ENCODE measurements at regions not wholly inside any gene's neighbourhood (a gene's known extent, or its start where the extent isn't known, plus 50 kb on each side); places are given as distances from the start of the nearest gene placed in this dataset.
A peak's percentile ranks its signal among the peaks of the same experiment; 100 is the strongest.

DNA sequence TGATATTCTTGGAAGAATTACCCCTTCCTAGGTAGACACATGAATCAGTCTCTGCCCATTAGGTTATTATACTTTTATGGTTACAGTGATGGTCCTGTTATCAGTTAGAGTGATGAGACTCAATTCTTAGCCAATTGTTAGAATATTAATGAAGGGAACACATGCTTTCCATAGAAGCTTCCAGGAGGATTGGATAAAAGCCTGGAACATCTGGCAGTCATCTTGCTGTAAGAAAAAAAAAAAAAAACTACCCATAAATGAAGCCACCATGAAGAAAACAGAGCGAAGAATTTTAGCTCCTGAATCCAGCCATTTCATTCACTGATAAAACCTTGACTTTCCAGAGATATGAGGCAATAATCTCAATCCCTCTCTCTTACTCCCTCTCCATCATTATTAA is 262.5 kb upstream of the GRIN3A start:
- no peaks in the 10 kb centered on the region for H3K4me1 Mint-ChIP-seq (ENCODE audit: unreplicated experiment)
- no peak for DNase-seq (ENCODE audit: extremely low spot score, unreplicated experiment)
- no peak for TF ChIP-seq CTCF (conservative IDR thresholded peaks at IDR 0.05)
- H3K4me3 Mint-ChIP-seq = no peak overlapping the region
- no peaks in the 10 kb centered on the region for H3K36me3 Mint-ChIP-seq
- H3K9me3 Mint-ChIP-seq = no peaks in the 10 kb centered on the region
- peaks cover 4% of the 10 kb centered on the region for H3K27me3 Mint-ChIP-seq
- no peak overlapping the region for H3K27ac Mint-ChIP-seq

DNA sequence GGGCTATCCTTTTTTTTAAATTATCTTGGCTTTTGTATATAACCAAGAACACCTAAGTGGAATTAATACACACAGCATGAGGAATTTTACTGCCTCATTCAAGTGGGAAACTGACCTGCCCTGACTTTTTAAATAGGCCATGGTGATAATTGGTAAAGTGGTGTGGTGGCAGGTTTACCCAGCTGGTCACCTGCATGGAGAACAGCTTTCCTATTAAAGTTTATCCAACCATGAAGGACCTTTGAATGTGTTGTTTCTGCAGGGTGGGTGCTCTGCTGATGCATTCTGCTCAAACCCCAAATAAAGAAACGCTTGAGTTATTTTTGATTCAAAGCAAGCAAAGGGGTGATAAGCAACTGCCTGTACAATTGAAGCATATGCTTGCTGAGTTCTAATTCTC is 261.0 kb upstream of the GRIN3A start:
- Mint-ChIP-seq H3K4me1 (ENCODE audit: unreplicated experiment) (no peaks in the 10 kb centered on the region), H3K9me3 (no peaks in the 10 kb centered on the region), H3K36me3 (no peaks in the 10 kb centered on the region), H3K4me3 (no peak overlapping the region), H3K27me3 (peaks cover 6% of the 10 kb centered on the region), H3K27ac (no peak overlapping the region)
- DNase-seq (ENCODE audit: extremely low spot score, unreplicated experiment) = no peak
- no peak for TF ChIP-seq CTCF (conservative IDR thresholded peaks at IDR 0.05)

GRCh38 chr9:101995231-101995630 is 256.8 kb upstream of the GRIN3A start:
- H3K27ac Mint-ChIP-seq = no peak overlapping the region
- H3K4me3 Mint-ChIP-seq = no peak overlapping the region
- peaks cover 3% of the 10 kb centered on the region for H3K27me3 Mint-ChIP-seq
- TF ChIP-seq CTCF (conservative IDR thresholded peaks at IDR 0.05) = no peak
- no peak for DNase-seq (ENCODE audit: extremely low spot score, unreplicated experiment)
- no peaks in the 10 kb centered on the region for H3K36me3 Mint-ChIP-seq
- no peaks in the 10 kb centered on the region for H3K9me3 Mint-ChIP-seq
- H3K4me1 Mint-ChIP-seq (ENCODE audit: unreplicated experiment) = no peaks in the 10 kb centered on the region

GRCh38 chr9:101993771-101994170 is 255.3 kb upstream of the GRIN3A start:
- peaks cover 3% of the 10 kb centered on the region for H3K27me3 Mint-ChIP-seq
- H3K4me3 Mint-ChIP-seq = no peak overlapping the region
- no peaks in the 10 kb centered on the region for H3K4me1 Mint-ChIP-seq (ENCODE audit: unreplicated experiment)
- H3K27ac Mint-ChIP-seq = no peak overlapping the region
- no peaks in the 10 kb centered on the region for H3K36me3 Mint-ChIP-seq
- DNase-seq (ENCODE audit: extremely low spot score, unreplicated experiment) = no peak
- no peak for TF ChIP-seq CTCF (conservative IDR thresholded peaks at IDR 0.05)
- no peaks in the 10 kb centered on the region for H3K9me3 Mint-ChIP-seq

DNA sequence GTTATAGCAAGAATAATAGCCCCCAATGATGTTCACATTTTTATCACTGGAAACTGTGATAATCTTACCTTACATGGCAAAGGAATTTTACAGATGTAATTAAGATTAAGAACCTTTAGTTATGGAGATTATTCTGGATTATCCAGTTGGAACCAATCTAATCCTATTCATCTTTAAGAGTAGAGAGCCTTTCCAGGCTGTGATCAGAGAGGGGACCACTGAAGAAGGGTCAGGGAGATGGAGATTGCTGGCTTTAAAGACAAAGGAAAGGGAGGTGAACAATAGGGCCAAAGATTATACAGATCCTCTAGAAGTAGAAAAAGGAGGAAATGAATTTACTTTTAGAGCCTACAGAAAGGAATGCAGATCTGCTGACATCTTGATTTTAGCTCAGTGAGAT is 253.5 kb upstream of the GRIN3A start:
- Mint-ChIP-seq H3K9me3 (no peaks in the 10 kb centered on the region), H3K27ac (no peak overlapping the region), H3K36me3 (no peaks in the 10 kb centered on the region), H3K4me1 (ENCODE audit: unreplicated experiment) (no peaks in the 10 kb centered on the region), H3K27me3 (peaks cover 3% of the 10 kb centered on the region), H3K4me3 (no peak overlapping the region)
- no peak for TF ChIP-seq CTCF (conservative IDR thresholded peaks at IDR 0.05)
- no peak for DNase-seq (ENCODE audit: extremely low spot score, unreplicated experiment)

- no peaks in the 10 kb centered on the region for H3K27me3 Mint-ChIP-seq
These were observed 239.3 kb upstream of the GRIN3A start for GRCh38 chr9:101977614-101978210.

More at GRCh38 chr9:101977614-101978210, 239.3 kb upstream of the GRIN3A start:
- no peaks in the 10 kb centered on the region for H3K9me3 Mint-ChIP-seq
- TF ChIP-seq CTCF (conservative IDR thresholded peaks at IDR 0.05) = peak; percentile 90
- no peaks in the 10 kb centered on the region for H3K36me3 Mint-ChIP-seq
- no peak overlapping the region for H3K4me3 Mint-ChIP-seq
- DNase-seq (ENCODE audit: extremely low spot score, unreplicated experiment) = no peak
- no peak overlapping the region for H3K27ac Mint-ChIP-seq
- peaks cover 8% of the 10 kb centered on the region for H3K4me1 Mint-ChIP-seq (ENCODE audit: unreplicated experiment)
